ENCODE measurements at regions not wholly inside any gene's neighbourhood (a gene's known extent, or its start where the extent isn't known, plus 50 kb on each side); places are given as distances from the start of the nearest gene placed in this dataset.

GRCh38 chr18:73452866-73453265 lies 585.1 kb upstream of the NETO1 start:
- Histone ChIP-seq H3K27me3 (ENCODE audit: insufficient read depth) (no peaks in the 10 kb centered on the region), H3F3A (replicated peaks; ENCODE audit: low read depth) (no peaks in the 10 kb centered on the region), H3K27ac (ENCODE audit: low read depth) (no peak overlapping the region), H3K9me2 (ENCODE audit: insufficient read depth) (no peaks in the 10 kb centered on the region), H3K4me3 (no peak overlapping the region), H3K36me3 (ENCODE audit: insufficient read depth) (no peaks in the 10 kb centered on the region), H3K4me2 (no peak overlapping the region), H4K20me1 (replicated peaks; ENCODE audit: insufficient read depth) (no peaks in the 10 kb centered on the region), H3K4me1 (ENCODE audit: insufficient read depth) (no peaks in the 10 kb centered on the region), H3K79me2 (replicated peaks; ENCODE audit: insufficient read depth) (no peaks in the 10 kb centered on the region), H2AFZ (no peak overlapping the region)
- no peaks in the 10 kb centered on the region; the same call in 2 of the 3 replicates for H3K36me3 Mint-ChIP-seq (ENCODE audit: low read depth)
- DNase-seq (ENCODE audit: low spot score) (no peak), ATAC-seq (no peak)
- no peak overlapping the region for H3K4me3 Mint-ChIP-seq
- H3K27me3 Mint-ChIP-seq (ENCODE audit: insufficient read depth, low read depth, poor library complexity): peaks cover 2% of the 10 kb centered on the region
- H3K27ac Mint-ChIP-seq: no peak overlapping the region
- TF ChIP-seq ZNF114 (CRISPR knock-in tag; IDR thresholded peaks at IDR 0.05) (no peak), EZH2phosphoT487 (IDR thresholded peaks at IDR 0.05; ENCODE audit: unreplicated experiment) (no peak), EZH2 (IDR thresholded peaks at IDR 0.05; ENCODE audit: low read depth, unreplicated experiment) (no peak), STAT1 (IDR thresholded peaks at IDR 0.05; ENCODE audit: unreplicated experiment) (no peak), ZNF331 (CRISPR knock-in tag; IDR thresholded peaks at IDR 0.05; ENCODE audit: low read depth) (no peak), POLR2AphosphoS5 (IDR thresholded peaks at IDR 0.05; ENCODE audit: low read depth) (no peak), NANOG (IDR thresholded peaks at IDR 0.05; ENCODE audit: borderline replicate concordance) (no peak), JUNB (IDR thresholded peaks at IDR 0.05; ENCODE audit: unreplicated experiment) (no peak), CREB1 (CRISPR knock-in tag; IDR thresholded peaks at IDR 0.05; ENCODE audit: low read depth) (no peak), CTCF (conservative IDR thresholded peaks at IDR 0.05; ENCODE audit: low read depth in 2 of 2) (no peak)
- TF ChIP-seq, protein P1, sequence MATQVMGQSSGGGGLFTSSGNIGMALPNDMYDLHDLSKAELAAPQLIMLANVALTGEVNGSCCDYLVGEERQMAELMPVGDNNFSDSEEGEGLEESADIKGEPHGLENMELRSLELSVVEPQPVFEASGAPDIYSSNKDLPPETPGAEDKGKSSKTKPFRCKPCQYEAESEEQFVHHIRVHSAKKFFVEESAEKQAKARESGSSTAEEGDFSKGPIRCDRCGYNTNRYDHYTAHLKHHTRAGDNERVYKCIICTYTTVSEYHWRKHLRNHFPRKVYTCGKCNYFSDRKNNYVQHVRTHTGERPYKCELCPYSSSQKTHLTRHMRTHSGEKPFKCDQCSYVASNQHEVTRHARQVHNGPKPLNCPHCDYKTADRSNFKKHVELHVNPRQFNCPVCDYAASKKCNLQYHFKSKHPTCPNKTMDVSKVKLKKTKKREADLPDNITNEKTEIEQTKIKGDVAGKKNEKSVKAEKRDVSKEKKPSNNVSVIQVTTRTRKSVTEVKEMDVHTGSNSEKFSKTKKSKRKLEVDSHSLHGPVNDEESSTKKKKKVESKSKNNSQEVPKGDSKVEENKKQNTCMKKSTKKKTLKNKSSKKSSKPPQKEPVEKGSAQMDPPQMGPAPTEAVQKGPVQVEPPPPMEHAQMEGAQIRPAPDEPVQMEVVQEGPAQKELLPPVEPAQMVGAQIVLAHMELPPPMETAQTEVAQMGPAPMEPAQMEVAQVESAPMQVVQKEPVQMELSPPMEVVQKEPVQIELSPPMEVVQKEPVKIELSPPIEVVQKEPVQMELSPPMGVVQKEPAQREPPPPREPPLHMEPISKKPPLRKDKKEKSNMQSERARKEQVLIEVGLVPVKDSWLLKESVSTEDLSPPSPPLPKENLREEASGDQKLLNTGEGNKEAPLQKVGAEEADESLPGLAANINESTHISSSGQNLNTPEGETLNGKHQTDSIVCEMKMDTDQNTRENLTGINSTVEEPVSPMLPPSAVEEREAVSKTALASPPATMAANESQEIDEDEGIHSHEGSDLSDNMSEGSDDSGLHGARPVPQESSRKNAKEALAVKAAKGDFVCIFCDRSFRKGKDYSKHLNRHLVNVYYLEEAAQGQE (IDR thresholded peaks at IDR 0.05; ENCODE audit: unreplicated experiment): no peak
- TF ChIP-seq, protein P2, sequence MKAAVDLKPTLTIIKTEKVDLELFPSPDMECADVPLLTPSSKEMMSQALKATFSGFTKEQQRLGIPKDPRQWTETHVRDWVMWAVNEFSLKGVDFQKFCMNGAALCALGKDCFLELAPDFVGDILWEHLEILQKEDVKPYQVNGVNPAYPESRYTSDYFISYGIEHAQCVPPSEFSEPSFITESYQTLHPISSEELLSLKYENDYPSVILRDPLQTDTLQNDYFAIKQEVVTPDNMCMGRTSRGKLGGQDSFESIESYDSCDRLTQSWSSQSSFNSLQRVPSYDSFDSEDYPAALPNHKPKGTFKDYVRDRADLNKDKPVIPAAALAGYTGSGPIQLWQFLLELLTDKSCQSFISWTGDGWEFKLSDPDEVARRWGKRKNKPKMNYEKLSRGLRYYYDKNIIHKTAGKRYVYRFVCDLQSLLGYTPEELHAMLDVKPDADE (IDR thresholded peaks at IDR 0.05): no peak
- TF ChIP-seq, protein P3, sequence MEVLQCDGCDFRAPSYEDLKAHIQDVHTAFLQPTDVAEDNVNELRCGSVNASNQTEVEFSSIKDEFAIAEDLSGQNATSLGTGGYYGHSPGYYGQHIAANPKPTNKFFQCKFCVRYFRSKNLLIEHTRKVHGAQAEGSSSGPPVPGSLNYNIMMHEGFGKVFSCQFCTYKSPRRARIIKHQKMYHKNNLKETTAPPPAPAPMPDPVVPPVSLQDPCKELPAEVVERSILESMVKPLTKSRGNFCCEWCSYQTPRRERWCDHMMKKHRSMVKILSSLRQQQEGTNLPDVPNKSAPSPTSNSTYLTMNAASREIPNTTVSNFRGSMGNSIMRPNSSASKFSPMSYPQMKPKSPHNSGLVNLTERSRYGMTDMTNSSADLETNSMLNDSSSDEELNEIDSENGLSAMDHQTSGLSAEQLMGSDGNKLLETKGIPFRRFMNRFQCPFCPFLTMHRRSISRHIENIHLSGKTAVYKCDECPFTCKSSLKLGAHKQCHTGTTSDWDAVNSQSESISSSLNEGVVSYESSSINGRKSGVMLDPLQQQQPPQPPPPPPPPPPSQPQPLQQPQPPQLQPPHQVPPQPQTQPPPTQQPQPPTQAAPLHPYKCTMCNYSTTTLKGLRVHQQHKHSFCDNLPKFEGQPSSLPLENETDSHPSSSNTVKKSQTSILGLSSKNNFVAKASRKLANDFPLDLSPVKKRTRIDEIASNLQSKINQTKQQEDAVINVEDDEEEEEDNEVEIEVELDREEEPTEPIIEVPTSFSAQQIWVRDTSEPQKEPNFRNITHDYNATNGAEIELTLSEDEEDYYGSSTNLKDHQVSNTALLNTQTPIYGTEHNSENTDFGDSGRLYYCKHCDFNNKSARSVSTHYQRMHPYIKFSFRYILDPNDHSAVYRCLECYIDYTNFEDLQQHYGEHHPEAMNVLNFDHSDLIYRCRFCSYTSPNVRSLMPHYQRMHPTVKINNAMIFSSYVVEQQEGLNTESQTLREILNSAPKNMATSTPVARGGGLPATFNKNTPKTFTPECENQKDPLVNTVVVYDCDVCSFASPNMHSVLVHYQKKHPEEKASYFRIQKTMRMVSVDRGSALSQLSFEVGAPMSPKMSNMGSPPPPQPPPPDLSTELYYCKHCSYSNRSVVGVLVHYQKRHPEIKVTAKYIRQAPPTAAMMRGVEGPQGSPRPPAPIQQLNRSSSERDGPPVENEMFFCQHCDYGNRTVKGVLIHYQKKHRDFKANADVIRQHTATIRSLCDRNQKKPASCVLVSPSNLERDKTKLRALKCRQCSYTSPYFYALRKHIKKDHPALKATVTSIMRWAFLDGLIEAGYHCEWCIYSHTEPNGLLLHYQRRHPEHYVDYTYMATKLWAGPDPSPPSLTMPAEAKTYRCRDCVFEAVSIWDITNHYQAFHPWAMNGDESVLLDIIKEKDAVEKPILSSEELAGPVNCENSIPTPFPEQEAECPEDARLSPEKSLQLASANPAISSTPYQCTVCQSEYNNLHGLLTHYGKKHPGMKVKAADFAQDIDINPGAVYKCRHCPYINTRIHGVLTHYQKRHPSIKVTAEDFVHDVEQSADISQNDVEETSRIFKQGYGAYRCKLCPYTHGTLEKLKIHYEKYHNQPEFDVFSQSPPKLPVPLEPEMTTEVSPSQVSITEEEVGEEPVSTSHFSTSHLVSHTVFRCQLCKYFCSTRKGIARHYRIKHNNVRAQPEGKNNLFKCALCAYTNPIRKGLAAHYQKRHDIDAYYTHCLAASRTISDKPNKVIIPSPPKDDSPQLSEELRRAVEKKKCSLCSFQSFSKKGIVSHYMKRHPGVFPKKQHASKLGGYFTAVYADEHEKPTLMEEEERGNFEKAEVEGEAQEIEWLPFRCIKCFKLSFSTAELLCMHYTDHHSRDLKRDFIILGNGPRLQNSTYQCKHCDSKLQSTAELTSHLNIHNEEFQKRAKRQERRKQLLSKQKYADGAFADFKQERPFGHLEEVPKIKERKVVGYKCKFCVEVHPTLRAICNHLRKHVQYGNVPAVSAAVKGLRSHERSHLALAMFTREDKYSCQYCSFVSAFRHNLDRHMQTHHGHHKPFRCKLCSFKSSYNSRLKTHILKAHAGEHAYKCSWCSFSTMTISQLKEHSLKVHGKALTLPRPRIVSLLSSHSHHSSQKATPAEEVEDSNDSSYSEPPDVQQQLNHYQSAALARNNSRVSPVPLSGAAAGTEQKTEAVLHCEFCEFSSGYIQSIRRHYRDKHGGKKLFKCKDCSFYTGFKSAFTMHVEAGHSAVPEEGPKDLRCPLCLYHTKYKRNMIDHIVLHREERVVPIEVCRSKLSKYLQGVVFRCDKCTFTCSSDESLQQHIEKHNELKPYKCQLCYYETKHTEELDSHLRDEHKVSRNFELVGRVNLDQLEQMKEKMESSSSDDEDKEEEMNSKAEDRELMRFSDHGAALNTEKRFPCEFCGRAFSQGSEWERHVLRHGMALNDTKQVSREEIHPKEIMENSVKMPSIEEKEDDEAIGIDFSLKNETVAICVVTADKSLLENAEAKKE (CRISPR knock-in tag; IDR thresholded peaks at IDR 0.05): no peak
- H3K9me3 Mint-ChIP-seq: no peaks in the 10 kb centered on the region
- H3K4me1 Mint-ChIP-seq: no peaks in the 10 kb centered on the region

Measured in GM23338 (cell line).